HCT116 (cell line): ENCODE measurements at regions not wholly inside any gene's neighbourhood (a gene's known extent, or its start where the extent isn't known, plus 50 kb on each side); places are given as distances from the start of the nearest gene placed in this dataset.

Source experiments
- ATAC-seq: fragments of 200-7000 bp; cut with Tn5 transposase; 2 replicates; pipeline ENCODE4 v1.9.1; 2020; ENCODE audit warnings: mild to moderate bottlenecking, moderate library complexity
- BruUV-seq: library from RNA; stranded (reverse); fragments of 400-500 nt; replicated peaks from 2 replicates; lab custom pipeline; 2021; lab: Mats Ljungman, UMichigan
- CTCF ChIA-PET: fragments of 300-600 bp; sonication (Branson Sonifier 250); formaldehyde crosslinking; loops from one replicate; lab custom pipeline; 2021; ENCODE audit warnings: antibody characterized with exemption; lab: Charles Lee
- POLR2A ChIA-PET: fragments of 300-600, 350-600 bp; sonication (Branson Sonifier 250); formaldehyde crosslinking; loops from one replicate; lab custom pipeline; 2021; ENCODE audit warnings: antibody characterized with exemption; lab: Charles Lee
- RAD21 ChIA-PET, 2 experiments: fragments of 300-600 bp; sonication (Branson Sonifier 250); formaldehyde crosslinking; loops; one replicate each; lab custom pipeline; 2023; ENCODE audit warnings: low total read pairs in 2 of 2; ENCODE audit not compliant: uncharacterized antibody in 2 of 2, unreplicated experiment in 2 of 2, low non-redundant PET in 1 of 2; lab: Charles Lee
- DNase-seq: peaks from one replicate; pipeline ENCODE4 v3.0.0-alpha.2; 2010; ENCODE audit warnings: low read depth, low spot score
- H2AFZ ChIP-seq: fragments of 200-600 bp; shearing (Covaris generic), sonication (generic); 2 replicates; pipeline ENCODE4 v1.6.1; 2017; ENCODE audit warnings: low read depth, mixed run types, mixed read lengths, antibody characterized with exemption, low read length; ENCODE audit not compliant: poor library complexity, severe bottlenecking
- H3K27ac ChIP-seq: 2 replicates; pipeline ENCODE4 v1.5.1; 2012; ENCODE audit warnings: low read depth, low read length
- H3K27me3 ChIP-seq: fragments of 200-600 bp; sonication (generic); 2 replicates; pipeline ENCODE4 v1.6.1; 2016; ENCODE audit warnings: mixed run types, low read length, mixed read lengths; ENCODE audit not compliant: insufficient read depth
- H3K36me3 ChIP-seq, 2 experiments: fragments of 200-500 bp in 1 of 2; fragments of 200-600 bp in 1 of 2; sonication (Bioruptor generic) in 1 of 2; sonication (generic) in 1 of 2; 2 replicates each; pipeline versions ENCODE4 v1.5.1 to v1.6.1; 2014 to 2016; ENCODE audit warnings: low read length in 2 of 2, inconsistent platforms in 1 of 2, mixed read lengths in 1 of 2, mixed run types in 1 of 2; ENCODE audit not compliant: insufficient read depth in 2 of 2, control insufficient read depth in 1 of 2
- H3K4me1 ChIP-seq, 2 experiments: fragments of 200-600 bp in 1 of 2; sonication (generic) in 1 of 2; 2 replicates each; pipeline versions ENCODE4 v1.5.1 to v1.6.1; 2012 to 2017; ENCODE audit warnings: low read length in 2 of 2, inconsistent platforms in 1 of 2, mild to moderate bottlenecking in 1 of 2, mixed read lengths in 1 of 2, mixed run types in 1 of 2, moderate library complexity in 1 of 2; ENCODE audit not compliant: insufficient read depth in 2 of 2, control insufficient read depth in 1 of 2
- H3K4me2 ChIP-seq: fragments of 200-600 bp; sonication (generic); 2 replicates; pipeline ENCODE4 v1.6.1; 2017; ENCODE audit warnings: mixed run types, low read length, mixed read lengths
- H3K4me3 ChIP-seq, 2 experiments: fragments of 200-600 bp in 1 of 2; sonication (generic) in 1 of 2; replicated peaks in 1 of 2; 2 replicates each; pipeline ENCODE4 v1.5.1; 2011 to 2016; ENCODE audit warnings: low read length in 2 of 2, control low read depth in 1 of 2, low read depth in 1 of 2, mild to moderate bottlenecking in 1 of 2, mixed read lengths in 1 of 2, mixed run types in 1 of 2
- H3K79me2 ChIP-seq: fragments of 200-600 bp; sonication (generic); 2 replicates; pipeline ENCODE4 v1.6.1; 2017; ENCODE audit warnings: mild to moderate bottlenecking, mixed run types, low read length, moderate library complexity, mixed read lengths; ENCODE audit not compliant: insufficient read depth
- H3K9ac ChIP-seq: fragments of 200-600 bp; sonication (generic); 2 replicates; pipeline ENCODE4 v1.6.1; 2016; ENCODE audit warnings: low read length, mixed read lengths
- H3K9me2 ChIP-seq: fragments of 200-600 bp; sonication (generic), shearing (Covaris generic); 2 replicates; pipeline ENCODE4 v1.6.1; 2017; ENCODE audit warnings: mixed run types, mild to moderate bottlenecking, moderate library complexity; ENCODE audit not compliant: insufficient read depth
- H3K9me3 ChIP-seq, 2 experiments: fragments of 200-500 bp in 1 of 2; fragments of 200-600 bp in 1 of 2; sonication (Bioruptor generic) in 1 of 2; sonication (generic) in 1 of 2; 2 replicates each; pipeline ENCODE4 v1.6.1; 2014 to 2017; ENCODE audit warnings: low read length in 2 of 2, mixed read lengths in 2 of 2, inconsistent platforms in 1 of 2, low read depth in 1 of 2, mild to moderate bottlenecking in 1 of 2, mixed run types in 1 of 2, moderate library complexity in 1 of 2; ENCODE audit not compliant: control insufficient read depth in 1 of 2, insufficient read depth in 1 of 2
- H4K20me1 ChIP-seq: fragments of 200-600 bp; sonication (generic), shearing (Covaris generic); 2 replicates; pipeline ENCODE4 v1.6.1; 2017; ENCODE audit warnings: mixed run types, mild to moderate bottlenecking, moderate library complexity; ENCODE audit not compliant: insufficient read depth
- CBX3 ChIP-seq: IDR thresholded peaks from 2 replicates; pipeline ENCODE4 v1.6.1; 2012; ENCODE audit warnings: low read depth
- CEBPB ChIP-seq: IDR thresholded peaks from 2 replicates; pipeline ENCODE4 v1.6.1; 2012; ENCODE audit warnings: low read depth
- EZH2 ChIP-seq: fragments of 200-600 bp; sonication (generic); IDR thresholded peaks from 2 replicates; pipeline ENCODE4 v1.6.1; 2017; ENCODE audit warnings: antibody characterized with exemption, mixed run types
- FOSL1 ChIP-seq: IDR thresholded peaks from 2 replicates; pipeline ENCODE4 v1.6.1; 2012; ENCODE audit warnings: low read depth
- JUND ChIP-seq: IDR thresholded peaks from 2 replicates; pipeline ENCODE4 v1.6.1; 2012
- RAD21 ChIP-seq: IDR thresholded peaks from 2 replicates; pipeline ENCODE4 v1.6.1; 2012; ENCODE audit warnings: low read depth, mild to moderate bottlenecking
- REST ChIP-seq: IDR thresholded peaks from 2 replicates; pipeline ENCODE4 v1.6.1; 2012; ENCODE audit warnings: low read depth
- SP1 ChIP-seq: IDR thresholded peaks from 2 replicates; pipeline ENCODE4 v1.6.1; 2012; ENCODE audit warnings: low read depth
- YY1 ChIP-seq: IDR thresholded peaks from 2 replicates; pipeline ENCODE4 v1.6.1; 2011; ENCODE audit warnings: low read length, low read depth, moderate library complexity, mild to moderate bottlenecking; ENCODE audit not compliant: insufficient replicate concordance; ENCODE audit errors: extremely low read depth
- intact Hi-C: fragments of 100-400 bp; cut with micrococcal nuclease; formaldehyde crosslinking; loops from 2 replicates; pipeline ENCODE4 v1.10.0; 2022
- TF ChIP-seq, protein P1 (sequence below), 3 experiments: fragments of 200-600 bp in 1 of 3; sonication (generic) in 1 of 3; IDR thresholded peaks in 2 of 3; conservative IDR thresholded peaks in 1 of 3; 2 replicates each; pipeline ENCODE4 v1.5.1; 2012 to 2017; ENCODE audit warnings: low read depth in 2 of 3, low read length in 2 of 3, antibody characterized with exemption in 1 of 3, borderline replicate concordance in 1 of 3, control low read depth in 1 of 3, mild to moderate bottlenecking in 1 of 3, mixed read lengths in 1 of 3, mixed run types in 1 of 3, moderate library complexity in 1 of 3; ENCODE audit not compliant: insufficient read depth in 1 of 3

- RAD21 ChIA-PET, result no interaction called here
- POLR2A ChIA-PET, result no interaction called here
- H3K9me3 ChIP-seq, result no peaks in the 10 kb centered on the region
- H3K9ac ChIP-seq, result no peak overlapping the region
- DNase-seq (no peak), ATAC-seq (no peak)
- H3K4me3 ChIP-seq, result no peak overlapping the region
- no peaks in the 10 kb centered on the region for H3K79me2 ChIP-seq
- H3K27ac ChIP-seq, result no peak overlapping the region
- no peak overlapping the region for H3K4me2 ChIP-seq
- no peaks in the 10 kb centered on the region for H3K9me2 ChIP-seq
- no peaks in the 10 kb centered on the region for H3K36me3 ChIP-seq
- CTCF ChIA-PET, result no interaction called here
- TF ChIP-seq REST (no peak), SP1 (no peak), FOSL1 (no peak), CBX3 (no peak), CEBPB (no peak), YY1 (no peak), RAD21 (no peak), JUND (no peak), EZH2 (no peak)
- TF ChIP-seq, protein P1, sequence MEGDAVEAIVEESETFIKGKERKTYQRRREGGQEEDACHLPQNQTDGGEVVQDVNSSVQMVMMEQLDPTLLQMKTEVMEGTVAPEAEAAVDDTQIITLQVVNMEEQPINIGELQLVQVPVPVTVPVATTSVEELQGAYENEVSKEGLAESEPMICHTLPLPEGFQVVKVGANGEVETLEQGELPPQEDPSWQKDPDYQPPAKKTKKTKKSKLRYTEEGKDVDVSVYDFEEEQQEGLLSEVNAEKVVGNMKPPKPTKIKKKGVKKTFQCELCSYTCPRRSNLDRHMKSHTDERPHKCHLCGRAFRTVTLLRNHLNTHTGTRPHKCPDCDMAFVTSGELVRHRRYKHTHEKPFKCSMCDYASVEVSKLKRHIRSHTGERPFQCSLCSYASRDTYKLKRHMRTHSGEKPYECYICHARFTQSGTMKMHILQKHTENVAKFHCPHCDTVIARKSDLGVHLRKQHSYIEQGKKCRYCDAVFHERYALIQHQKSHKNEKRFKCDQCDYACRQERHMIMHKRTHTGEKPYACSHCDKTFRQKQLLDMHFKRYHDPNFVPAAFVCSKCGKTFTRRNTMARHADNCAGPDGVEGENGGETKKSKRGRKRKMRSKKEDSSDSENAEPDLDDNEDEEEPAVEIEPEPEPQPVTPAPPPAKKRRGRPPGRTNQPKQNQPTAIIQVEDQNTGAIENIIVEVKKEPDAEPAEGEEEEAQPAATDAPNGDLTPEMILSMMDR (IDR thresholded peaks at IDR 0.05 in 2 of 3, conservative IDR thresholded peaks at IDR 0.05 in 1 of 3; ENCODE audit: borderline replicate concordance in 1 of 3, insufficient read depth in 1 of 3, low read depth in 2 of 3, low read length in 2 of 3), result no peak
- no peaks in the 10 kb centered on the region for H3K27me3 ChIP-seq
- no TSS peak for BruUV-seq
- intact Hi-C loops, result no loop called here
- no peaks in the 10 kb centered on the region for H3K4me1 ChIP-seq
- H2AFZ ChIP-seq, result no peak overlapping the region
- no peaks in the 10 kb centered on the region for H4K20me1 ChIP-seq
These were observed 473.8 kb downstream of the ACTRT1 start for GRCh38 chrX:127578395-127578794.
